ENCODE measurements at regions not wholly inside any gene's neighbourhood (a gene's known extent, or its start where the extent isn't known, plus 50 kb on each side); places are given as distances from the start of the nearest gene placed in this dataset.

GRCh38 chr6:4401408-4402368 is 266.3 kb upstream of the ECI2 start:
- no peak for DNase-seq

- DNase-seq: no peak
Observed at GRCh38 chr6:4399656-4400055, 264.3 kb upstream of the ECI2 start.

GRCh38 chr6:4398791-4399190 is 263.4 kb upstream of the ECI2 start:
- no peak for DNase-seq

GRCh38 chr6:4397307-4397706 is 261.9 kb upstream of the ECI2 start:
- no peak for DNase-seq

- no peak for DNase-seq
Observed at GRCh38 chr6:4396044-4396443, 260.7 kb upstream of the ECI2 start.

- DNase-seq: no peak
Observed at GRCh38 chr6:4395386-4395785, 260.0 kb upstream of the ECI2 start.

- no peak for DNase-seq
Observed at GRCh38 chr6:4394786-4395185, 259.4 kb upstream of the ECI2 start.

- DNase-seq: no peak
Observed at GRCh38 chr6:4388675-4389074, 253.3 kb upstream of the ECI2 start.

GRCh38 chr6:4384656-4385055 is 249.3 kb upstream of the ECI2 start:
- no peak for DNase-seq

GRCh38 chr6:4383910-4384638 is 248.7 kb upstream of the ECI2 start:
- no peak for DNase-seq

- no peak for DNase-seq
Observed at GRCh38 chr6:4382362-4382853, 247.0 kb upstream of the ECI2 start.

- DNase-seq: no peak
Observed at GRCh38 chr6:4381381-4381780, 246.0 kb upstream of the ECI2 start.

GRCh38 chr6:4380881-4381281 is 245.5 kb upstream of the ECI2 start:
- no peak for DNase-seq

GRCh38 chr6:4379958-4380357 is 244.6 kb upstream of the ECI2 start:
- DNase-seq: no peak

GRCh38 chr6:4378319-4378996 is 243.1 kb upstream of the ECI2 start:
- DNase-seq: no peak

GRCh38 chr6:4377603-4378002 is 242.2 kb upstream of the ECI2 start:
- no peak for DNase-seq

- DNase-seq: no peak
Observed at GRCh38 chr6:4374216-4374615, 238.8 kb upstream of the ECI2 start.

- no peak for DNase-seq
Observed at GRCh38 chr6:4372866-4373265, 237.5 kb upstream of the ECI2 start.

- no peak for DNase-seq
Observed at GRCh38 chr6:4371207-4371921, 236.0 kb upstream of the ECI2 start.

- no peak for DNase-seq
Observed at GRCh38 chr6:4370066-4370465, 234.7 kb upstream of the ECI2 start.

- no peak for DNase-seq
Observed at GRCh38 chr6:4369616-4370015, 234.2 kb upstream of the ECI2 start.

GRCh38 chr6:4368649-4369048 is 233.3 kb upstream of the ECI2 start:
- no peak for DNase-seq

GRCh38 chr6:4367643-4368042 is 232.3 kb upstream of the ECI2 start:
- DNase-seq: no peak

Measured in stimulated activated CD4-positive, alpha-beta T cell treated with anti-CD3 and anti-CD28 coated beads, Interleukin-15, amount 100 ng/mL, for 24 hours (primary cell).